ENCODE measurements at regions not wholly inside any gene's neighbourhood (a gene's known extent, or its start where the extent isn't known, plus 50 kb on each side); places are given as distances from the start of the nearest gene placed in this dataset.

- TF ChIP-seq CTCF (IDR thresholded peaks at IDR 0.05; ENCODE audit: insufficient read depth, low read length, poor library complexity, severe bottlenecking) (no peak), EZH2phosphoT487 (conservative IDR thresholded peaks at IDR 0.05; ENCODE audit: low read length) (no peak)
These were observed 1248.9 kb upstream of the EPHA6 start for GRCh38 chr3:95565502-95565901.
